K562 (cell line): ENCODE measurements at regions not wholly inside any gene's neighbourhood (a gene's known extent, or its start where the extent isn't known, plus 50 kb on each side); places are given as distances from the start of the nearest gene placed in this dataset.

Source experiments
- ATAC-seq: fragments of 200-7000 bp; cut with Tn5 transposase; 3 replicates; pipeline ENCODE4 v1.9.1; 2020; ENCODE audit warnings: moderate library complexity
- BruUV-seq: library from RNA; stranded (reverse); fragments of 400-500 nt; replicated peaks from 2 replicates; lab custom pipeline; 2021; lab: Mats Ljungman, UMichigan
- CTCF ChIA-PET: fragments of 300-600 bp; formaldehyde crosslinking; extraction: SDS; loops from one replicate; lab custom pipeline; 2021; ENCODE audit warnings: low intra/inter-chr PET ratio; lab: Yijun Ruan, JAX
- POLR2A ChIA-PET: fragments of 300-600, 350-650 bp; sonication (Branson Sonifier 250); formaldehyde crosslinking; extraction: SDS; loops from one replicate; lab custom pipeline; 2021; ENCODE audit warnings: antibody characterized with exemption, inconsistent platforms; lab: Yijun Ruan, JAX
- DNase-seq, 4 experiments: peaks; one replicate each; pipeline versions ENCODE4 v3.0.0 to v3.0.0-alpha.2; 2011 to 2018; ENCODE audit warnings: low spot score in 3 of 4, mixed read lengths in 3 of 4; ENCODE audit errors: extremely low read depth in 1 of 4
- FAIRE-seq: peaks from 2 replicates; lab custom pipeline; 2011; peaks lifted over from hg19 to GRCh38; lab: Jason Lieb, UNC
- H2AFZ ChIP-seq: 2 replicates; pipeline ENCODE4 v1.6.0; 2011; ENCODE audit warnings: low read depth, low read length, control low read depth, inconsistent platforms
- H3K27ac ChIP-seq: fragments of 200-600 bp; 3 replicates; pipeline ENCODE4 v1.8.0; 2011; ENCODE audit warnings: low read depth, mild to moderate bottlenecking, control low read depth, inconsistent platforms, low read length, moderate library complexity, mixed read lengths; ENCODE audit errors: extremely low read depth
- H3K27me3 ChIP-seq, 2 experiments: fragments of 300-600 bp in 1 of 2; 2 replicates in 1 of 2; 3 replicates in 1 of 2; pipeline versions ENCODE4 v1.6.0 to v1.8.0; 2011; ENCODE audit warnings: inconsistent platforms in 2 of 2, low read length in 2 of 2, mild to moderate bottlenecking in 1 of 2, mixed read lengths in 1 of 2, moderate library complexity in 1 of 2; ENCODE audit not compliant: control insufficient read depth in 2 of 2, insufficient read depth in 2 of 2
- H3K36me3 ChIP-seq: fragments of 300-600 bp; 3 replicates; pipeline ENCODE4 v1.8.0; 2011; ENCODE audit warnings: mild to moderate bottlenecking, low read length, inconsistent platforms; ENCODE audit not compliant: control insufficient read depth, insufficient read depth
- H3K4me1 ChIP-seq, 2 experiments: fragments of 200-600 bp in 1 of 2; replicated peaks in 1 of 2; 2 replicates in 1 of 2; 3 replicates in 1 of 2; pipeline versions ENCODE4 v1.5.1 to v1.8.0; 2011; ENCODE audit warnings: inconsistent platforms in 2 of 2, low read length in 2 of 2, mild to moderate bottlenecking in 1 of 2, mixed read lengths in 1 of 2, moderate library complexity in 1 of 2; ENCODE audit not compliant: control insufficient read depth in 2 of 2, insufficient read depth in 2 of 2
- H3K4me2 ChIP-seq: 2 replicates; pipeline ENCODE4 v1.6.1; 2011; ENCODE audit warnings: low read length, control low read depth, inconsistent platforms, mixed read lengths; ENCODE audit not compliant: insufficient read depth
- H3K4me3 ChIP-seq: fragments of 200-600 bp; sonication (generic), shearing (Covaris generic); 2 replicates; pipeline ENCODE4 v1.5.1; 2016; ENCODE audit warnings: control low read depth, inconsistent platforms
- H3K79me2 ChIP-seq: fragments of 200-600 bp; 3 replicates; pipeline ENCODE4 v1.8.0; 2011; ENCODE audit warnings: low read length, inconsistent platforms; ENCODE audit not compliant: control insufficient read depth, insufficient read depth
- H3K9ac ChIP-seq, 2 experiments: 2 replicates each; pipeline versions ENCODE4 v1.6.0 to v1.6.1; 2011; ENCODE audit warnings: low read depth in 2 of 2, low read length in 2 of 2, control low read depth in 1 of 2, inconsistent platforms in 1 of 2, mild to moderate bottlenecking in 1 of 2, mixed read lengths in 1 of 2; ENCODE audit not compliant: insufficient read depth in 1 of 2
- H3K9me1 ChIP-seq: one replicate; pipeline ENCODE4 v1.6.0; 2011; ENCODE audit warnings: inconsistent platforms, mild to moderate bottlenecking, low read length, moderate library complexity; ENCODE audit not compliant: control insufficient read depth, insufficient read depth
- H3K9me3 ChIP-seq: replicated peaks from 2 replicates; pipeline ENCODE4 v1.5.1; 2011; ENCODE audit warnings: low read depth, low read length, inconsistent platforms; ENCODE audit not compliant: control insufficient read depth, insufficient read depth
- H4K20me1 ChIP-seq: replicated peaks from 2 replicates; pipeline ENCODE4 v1.6.1; 2011; ENCODE audit warnings: low read length, inconsistent platforms, mixed read lengths; ENCODE audit not compliant: control insufficient read depth, insufficient read depth
- ATF7 ChIP-seq: fragments of 450-650 bp; IDR thresholded peaks from 2 replicates; pipeline ENCODE4 v1.7.1; 2014; ENCODE audit warnings: mild to moderate bottlenecking, moderate library complexity
- NFE2 ChIP-seq: IDR thresholded peaks from 2 replicates; pipeline ENCODE4 v1.6.1; 2014; ENCODE audit warnings: antibody characterized with exemption, low read depth
- PHB ChIP-seq: fragments of 250-450 bp; sonication (Bioruptor Pico); IDR thresholded peaks from 2 replicates; pipeline ENCODE4 v1.5.0; 2021
- STAT5B ChIP-seq: fragments of 250-450 bp; sonication (Bioruptor Pico); IDR thresholded peaks from 2 replicates; pipeline ENCODE4 v1.8.0; 2021; ENCODE audit warnings: mild to moderate bottlenecking, inconsistent platforms
- ZBED1 ChIP-seq: IDR thresholded peaks from 2 replicates; pipeline ENCODE4 v1.6.1; 2014
- ZNF717 ChIP-seq: fragments of 250-450 bp; sonication (Bioruptor Pico); IDR thresholded peaks from 2 replicates; pipeline ENCODE4 v1.5.0; 2021
- WGBS: fragments of 100-300 bp; shearing (Covaris generic); methylation state at CpG from one replicate; pipeline ENCODE4 v1.1.6; 2016; ENCODE audit warnings: low coverage, mixed read lengths; ENCODE audit not compliant: insufficient coverage; ENCODE audit errors: missing lambda C conversion rate; 5-methylcytosine and 5-hydroxymethylcytosine counted together
- in situ Hi-C: fragments of 300-500 bp; cut with MboI; formaldehyde crosslinking; loops from 4 replicates; pipeline ENCODE4 v1.15.0; 2018; ENCODE audit warnings: inconsistent platforms, mixed read lengths
- intact Hi-C: fragments of 100-400 bp; cut with micrococcal nuclease; formaldehyde crosslinking; loops from 2 replicates; pipeline ENCODE4 v1.14.2; 2022
- TF ChIP-seq, protein P1 (sequence below): sonication (generic); formaldehyde crosslinking; IDR thresholded peaks from 2 replicates; pipeline ENCODE4 v1.8.0; 2022; ENCODE audit warnings: missing genetic modification reagents, mild to moderate bottlenecking, borderline replicate concordance
- TF ChIP-seq, protein P2 (sequence below): fragments of 250-450 bp; sonication (Bioruptor Pico); IDR thresholded peaks from 2 replicates; pipeline ENCODE4 v1.9.0; 2021; ENCODE audit warnings: mild to moderate bottlenecking

DNA sequence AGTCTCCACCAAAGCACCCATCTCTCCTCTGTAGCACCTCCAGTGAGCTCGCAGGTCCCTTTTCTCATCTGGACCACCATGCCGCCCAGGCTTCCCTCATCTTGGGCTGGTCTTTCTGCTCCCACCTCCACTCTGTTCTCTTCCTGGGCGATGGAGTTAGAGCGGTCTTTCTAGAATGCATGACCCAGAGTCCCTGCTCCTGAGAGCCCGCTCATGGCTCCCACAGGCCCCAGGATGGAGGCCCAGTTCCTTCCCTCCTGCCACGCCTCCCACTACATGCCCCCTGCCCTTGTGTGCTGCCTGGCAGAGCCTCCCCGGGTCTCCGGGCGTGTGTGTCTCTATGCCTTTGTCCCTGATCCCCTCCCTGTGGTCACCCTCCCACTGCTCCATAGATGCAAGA is 100.7 kb upstream of the RTL1 start:
- Histone ChIP-seq H2AFZ (no peak overlapping the region), H3K4me3 (no peak overlapping the region), H3K4me2 (no peak overlapping the region), H3K9me1 (no peaks in the 10 kb centered on the region), H3K27me3 (peaks cover 0 to 8% of the 10 kb centered on the region in 2 experiments; a peak in 1 of 5 replicates), H4K20me1 (no peaks in the 10 kb centered on the region), H3K9ac (no peak overlapping the region), H3K9me3 (no peaks in the 10 kb centered on the region), H3K4me1 (no peaks in the 10 kb centered on the region), H3K79me2 (no peaks in the 10 kb centered on the region), H3K36me3 (no peaks in the 10 kb centered on the region), H3K27ac (no peak overlapping the region)
- DNase-seq (no peak), FAIRE-seq (no peak), ATAC-seq (no peak)
- 8% methylated on average over 5 of the region's 9 CpGs for WGBS
- ChIA-PET POLR2A (interaction anchor here (0.7 kb wide), 1 partner anchor 219 kb away, joined by 3 read pairs; no protein-coding TSS in a partner anchor), CTCF (no interaction called here)
- TF ChIP-seq PHB (CRISPR knock-in tag), result no peak
- TF ChIP-seq, protein P1, sequence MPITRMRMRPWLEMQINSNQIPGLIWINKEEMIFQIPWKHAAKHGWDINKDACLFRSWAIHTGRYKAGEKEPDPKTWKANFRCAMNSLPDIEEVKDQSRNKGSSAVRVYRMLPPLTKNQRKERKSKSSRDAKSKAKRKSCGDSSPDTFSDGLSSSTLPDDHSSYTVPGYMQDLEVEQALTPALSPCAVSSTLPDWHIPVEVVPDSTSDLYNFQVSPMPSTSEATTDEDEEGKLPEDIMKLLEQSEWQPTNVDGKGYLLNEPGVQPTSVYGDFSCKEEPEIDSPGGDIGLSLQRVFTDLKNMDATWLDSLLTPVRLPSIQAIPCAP, result no peak
- TF ChIP-seq ZBED1, result no peak
- no peak for TF ChIP-seq ZNF717 (CRISPR knock-in tag)
- TF ChIP-seq STAT5B (CRISPR knock-in tag), result no peak
- no peak for TF ChIP-seq ATF7
- TF ChIP-seq, protein P2, sequence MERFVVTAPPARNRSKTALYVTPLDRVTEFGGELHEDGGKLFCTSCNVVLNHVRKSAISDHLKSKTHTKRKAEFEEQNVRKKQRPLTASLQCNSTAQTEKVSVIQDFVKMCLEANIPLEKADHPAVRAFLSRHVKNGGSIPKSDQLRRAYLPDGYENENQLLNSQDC (CRISPR knock-in tag), result no peak
- no peak for TF ChIP-seq NFE2
- in situ Hi-C loops (no loop called here), intact Hi-C loops (no loop called here)
- no TSS peak for BruUV-seq
